ENCODE measurements at regions not wholly inside any gene's neighbourhood (a gene's known extent, or its start where the extent isn't known, plus 50 kb on each side); places are given as distances from the start of the nearest gene placed in this dataset.

DNA sequence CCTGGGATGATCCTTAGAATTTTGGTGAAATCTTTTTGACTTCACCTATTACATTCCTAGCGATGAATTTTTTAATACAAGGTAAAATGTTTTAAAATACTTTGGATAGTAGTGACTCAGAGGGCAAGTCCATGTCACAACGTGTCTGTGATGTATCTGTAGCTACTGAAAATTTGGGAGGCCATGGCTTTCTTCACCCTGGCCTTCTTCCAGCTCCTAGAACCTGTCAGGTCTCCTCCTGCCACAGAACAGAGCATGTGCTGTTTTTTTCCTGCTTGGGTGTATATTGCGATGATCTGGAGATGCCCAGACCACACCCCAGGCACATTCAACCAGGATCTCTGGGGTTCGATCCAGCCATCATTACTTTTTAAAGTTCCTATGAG is 194.4 kb downstream of the BTBD3 start:
- H3K9me3 ChIP-seq (ENCODE audit: control insufficient read depth, low read depth, low read length) = no peaks in the 10 kb centered on the region
- peaks cover 0 to 3% of the 10 kb centered on the region in 2 experiments; a peak in 1 of 4 replicates for H3K4me1 Mint-ChIP-seq

More for the DNA sequence above, 194.4 kb downstream of the BTBD3 start:
- H3K27ac Mint-ChIP-seq = no peak overlapping the region
- H3K4me1 ChIP-seq (ENCODE audit: insufficient read depth, low read length) = no peaks in the 10 kb centered on the region
- H3K36me3 Mint-ChIP-seq (ENCODE audit: insufficient read depth in 1 of 3, low read depth in 3 of 3) = no peaks in the 10 kb centered on the region
- no peak overlapping the region for H3K23ac ChIP-seq (ENCODE audit: insufficient read length, low read depth, low read length)
- no CpG with 5 or more reads among the region's 4 CpGs for WGBS (ENCODE audit: extremely low coverage, insufficient read length, low lambda C conversion rate)
- no peak overlapping the region for H2BK15ac ChIP-seq (ENCODE audit: low read depth, low read length)
- no peak overlapping the region for H3K14ac ChIP-seq (ENCODE audit: insufficient read depth, low read length)
- H3K18ac ChIP-seq (ENCODE audit: insufficient read length, low read depth, low read length) = no peak overlapping the region
- no peaks in the 10 kb centered on the region for H3K79me2 ChIP-seq (ENCODE audit: insufficient read depth, low read length)
- no peak overlapping the region for H4K5ac ChIP-seq (ENCODE audit: insufficient read length, low read depth, low read length)
- H3K27ac ChIP-seq (ENCODE audit: insufficient read length, low read depth, low read length) = no peak overlapping the region
- no peaks in the 10 kb centered on the region for H3K27me3 ChIP-seq (ENCODE audit: insufficient read depth, low read length)
- H3K27me3 Mint-ChIP-seq (ENCODE audit: low read depth) = no peaks in the 10 kb centered on the region
- no peak overlapping the region for H2BK120ac ChIP-seq (ENCODE audit: low read depth, low read length, poor library complexity, severe bottlenecking)
- no peaks in the 10 kb centered on the region for H3K79me1 ChIP-seq (ENCODE audit: insufficient read depth, low read depth, low read length, poor library complexity, severe bottlenecking)
- TF ChIP-seq, protein P1, sequence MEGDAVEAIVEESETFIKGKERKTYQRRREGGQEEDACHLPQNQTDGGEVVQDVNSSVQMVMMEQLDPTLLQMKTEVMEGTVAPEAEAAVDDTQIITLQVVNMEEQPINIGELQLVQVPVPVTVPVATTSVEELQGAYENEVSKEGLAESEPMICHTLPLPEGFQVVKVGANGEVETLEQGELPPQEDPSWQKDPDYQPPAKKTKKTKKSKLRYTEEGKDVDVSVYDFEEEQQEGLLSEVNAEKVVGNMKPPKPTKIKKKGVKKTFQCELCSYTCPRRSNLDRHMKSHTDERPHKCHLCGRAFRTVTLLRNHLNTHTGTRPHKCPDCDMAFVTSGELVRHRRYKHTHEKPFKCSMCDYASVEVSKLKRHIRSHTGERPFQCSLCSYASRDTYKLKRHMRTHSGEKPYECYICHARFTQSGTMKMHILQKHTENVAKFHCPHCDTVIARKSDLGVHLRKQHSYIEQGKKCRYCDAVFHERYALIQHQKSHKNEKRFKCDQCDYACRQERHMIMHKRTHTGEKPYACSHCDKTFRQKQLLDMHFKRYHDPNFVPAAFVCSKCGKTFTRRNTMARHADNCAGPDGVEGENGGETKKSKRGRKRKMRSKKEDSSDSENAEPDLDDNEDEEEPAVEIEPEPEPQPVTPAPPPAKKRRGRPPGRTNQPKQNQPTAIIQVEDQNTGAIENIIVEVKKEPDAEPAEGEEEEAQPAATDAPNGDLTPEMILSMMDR (conservative IDR thresholded peaks at IDR 0.05) = no peak
- H2AK5ac ChIP-seq (ENCODE audit: insufficient read length, low read length) = no peak overlapping the region
- H4K20me1 ChIP-seq (ENCODE audit: control insufficient read depth, insufficient read depth, insufficient read length) = no peaks in the 10 kb centered on the region
- no peak overlapping the region for H3K4me2 ChIP-seq (ENCODE audit: insufficient read depth, insufficient read length, low read length)
- H2BK20ac ChIP-seq (ENCODE audit: low read depth, low read length, poor library complexity, severe bottlenecking) = no peak overlapping the region
- DNase-seq = no peak
- H3K9me3 Mint-ChIP-seq = peaks cover 0 to 2% of the 10 kb centered on the region in 2 experiments; a peak in 1 of 5 replicates
- H3K9ac ChIP-seq (ENCODE audit: extremely low read depth, insufficient read length, low read length) = no peak overlapping the region
- H3K4ac ChIP-seq (ENCODE audit: low read depth, low read length) = no peak overlapping the region
- no peak overlapping the region for H2BK12ac ChIP-seq (ENCODE audit: insufficient read length, low read depth, low read length)
- no peak overlapping the region for H2BK5ac ChIP-seq (ENCODE audit: insufficient read length, low read length)
- H3K4me3 Mint-ChIP-seq = no peak overlapping the region
- H2AFZ ChIP-seq (ENCODE audit: low read length) = no peak overlapping the region
- H3K56ac ChIP-seq (ENCODE audit: insufficient read length, low read depth, low read length) = no peak overlapping the region
- no peak overlapping the region for H4K8ac ChIP-seq (replicated peaks; ENCODE audit: insufficient read length, low read depth, low read length)
- no peak overlapping the region for H3T11ph ChIP-seq (ENCODE audit: low read length)
- H4K91ac ChIP-seq (ENCODE audit: insufficient read length, low read depth, low read length) = no peak overlapping the region
- no peaks in the 10 kb centered on the region for H3K23me2 ChIP-seq (ENCODE audit: insufficient read length, low read depth, low read length, poor library complexity, severe bottlenecking)
